Activated naive CD4-positive, alpha-beta T cell treated with anti-CD3 and anti-CD28 coated beads for 36 hours (primary cell): ENCODE measurements at regions not wholly inside any gene's neighbourhood (a gene's known extent, or its start where the extent isn't known, plus 50 kb on each side); places are given as distances from the start of the nearest gene placed in this dataset.

ENCODE experiments used
- CTCF ChIA-PET: fragments of 350-600 bp; sonication (Branson Sonifier 250); formaldehyde crosslinking; loops from one replicate; lab custom pipeline; 2021; ENCODE audit warnings: antibody characterized with exemption; lab: Charles Lee
- DNase-seq: peaks from one replicate; pipeline ENCODE4 v3.0.0-alpha.2; 2020
- H3K27ac Mint-ChIP-seq: one replicate; pipeline ENCODE4 v1.8.0; 2021; ENCODE audit warnings: mild to moderate bottlenecking, mixed read lengths
- H3K27me3 Mint-ChIP-seq: one replicate; pipeline ENCODE4 v1.8.0; 2021; ENCODE audit warnings: low read depth, mixed read lengths
- H3K36me3 Mint-ChIP-seq: one replicate; pipeline ENCODE4 v1.8.0; 2021; ENCODE audit warnings: low read depth, mixed read lengths
- H3K4me1 Mint-ChIP-seq: one replicate; pipeline ENCODE4 v1.8.0; 2021; ENCODE audit warnings: low read depth, mixed read lengths
- H3K4me3 Mint-ChIP-seq: one replicate; pipeline ENCODE4 v1.8.0; 2021; ENCODE audit warnings: mild to moderate bottlenecking, moderate library complexity, mixed read lengths
- H3K9me3 Mint-ChIP-seq: one replicate; pipeline ENCODE4 v1.8.0; 2021; ENCODE audit warnings: mixed read lengths
- intact Hi-C: fragments of 100-400 bp; cut with micrococcal nuclease; formaldehyde crosslinking; loops from one replicate; pipeline ENCODE4 v1.15.1; 2023

GRCh38 chr5:125149110-125149509, 402.7 kb upstream of the ZNF608 start:
- Mint-ChIP-seq H3K4me1 (no peaks in the 10 kb centered on the region), H3K27me3 (no peaks in the 10 kb centered on the region), H3K36me3 (no peaks in the 10 kb centered on the region), H3K9me3 (no peaks in the 10 kb centered on the region), H3K27ac (no peak overlapping the region), H3K4me3 (no peak overlapping the region)
- intact Hi-C loops, result no loop called here
- DNase-seq, result no peak
- CTCF ChIA-PET, result no interaction called here

- intact Hi-C loops, result no loop called here
- H3K36me3 Mint-ChIP-seq, result no peaks in the 10 kb centered on the region
- H3K4me1 Mint-ChIP-seq, result no peaks in the 10 kb centered on the region
- no peak overlapping the region for H3K27ac Mint-ChIP-seq
- CTCF ChIA-PET, result no interaction called here
- H3K27me3 Mint-ChIP-seq, result no peaks in the 10 kb centered on the region
- no peak for DNase-seq
- H3K9me3 Mint-ChIP-seq, result no peaks in the 10 kb centered on the region
- no peak overlapping the region for H3K4me3 Mint-ChIP-seq
Observed at GRCh38 chr5:125149527-125149926, 403.1 kb upstream of the ZNF608 start.

- H3K27ac Mint-ChIP-seq, result no peak overlapping the region
- no peaks in the 10 kb centered on the region for H3K9me3 Mint-ChIP-seq
- H3K4me1 Mint-ChIP-seq, result no peaks in the 10 kb centered on the region
- CTCF ChIA-PET, result no interaction called here
- H3K4me3 Mint-ChIP-seq, result no peak overlapping the region
- H3K36me3 Mint-ChIP-seq, result no peaks in the 10 kb centered on the region
- no peak for DNase-seq
- H3K27me3 Mint-ChIP-seq, result no peaks in the 10 kb centered on the region
- intact Hi-C loops, result no loop called here
Observed at GRCh38 chr5:125150041-125150669, 403.7 kb upstream of the ZNF608 start.

GRCh38 chr5:125151150-125151900, 404.9 kb upstream of the ZNF608 start:
- CTCF ChIA-PET, result no interaction called here
- DNase-seq, result no peak
- no peak overlapping the region for H3K27ac Mint-ChIP-seq
- no peaks in the 10 kb centered on the region for H3K36me3 Mint-ChIP-seq
- no peaks in the 10 kb centered on the region for H3K9me3 Mint-ChIP-seq
- H3K4me3 Mint-ChIP-seq, result no peak overlapping the region
- intact Hi-C loops, result no loop called here
- no peaks in the 10 kb centered on the region for H3K4me1 Mint-ChIP-seq
- no peaks in the 10 kb centered on the region for H3K27me3 Mint-ChIP-seq

GRCh38 chr5:125152044-125152443, 405.6 kb upstream of the ZNF608 start:
- Mint-ChIP-seq H3K36me3 (no peaks in the 10 kb centered on the region), H3K4me3 (no peak overlapping the region), H3K27ac (no peak overlapping the region), H3K27me3 (no peaks in the 10 kb centered on the region), H3K9me3 (no peaks in the 10 kb centered on the region), H3K4me1 (no peaks in the 10 kb centered on the region)
- CTCF ChIA-PET, result no interaction called here
- intact Hi-C loops, result no loop called here
- DNase-seq, result no peak

- CTCF ChIA-PET, result no interaction called here
- no peaks in the 10 kb centered on the region for H3K4me1 Mint-ChIP-seq
- no peaks in the 10 kb centered on the region for H3K36me3 Mint-ChIP-seq
- DNase-seq, result no peak
- no peak overlapping the region for H3K27ac Mint-ChIP-seq
- intact Hi-C loops, result no loop called here
- H3K27me3 Mint-ChIP-seq, result no peaks in the 10 kb centered on the region
- no peak overlapping the region for H3K4me3 Mint-ChIP-seq
- H3K9me3 Mint-ChIP-seq, result no peaks in the 10 kb centered on the region
Observed at GRCh38 chr5:125152461-125153189, 406.2 kb upstream of the ZNF608 start.

GRCh38 chr5:125153231-125153630, 406.8 kb upstream of the ZNF608 start:
- Mint-ChIP-seq H3K27me3 (no peaks in the 10 kb centered on the region), H3K4me3 (no peak overlapping the region), H3K9me3 (no peaks in the 10 kb centered on the region), H3K4me1 (no peaks in the 10 kb centered on the region), H3K27ac (no peak overlapping the region), H3K36me3 (no peaks in the 10 kb centered on the region)
- intact Hi-C loops, result no loop called here
- DNase-seq, result no peak
- CTCF ChIA-PET, result no interaction called here

GRCh38 chr5:125154301-125155110, 408.1 kb upstream of the ZNF608 start:
- intact Hi-C loops, result no loop called here
- no peak overlapping the region for H3K27ac Mint-ChIP-seq
- no peaks in the 10 kb centered on the region for H3K9me3 Mint-ChIP-seq
- no peaks in the 10 kb centered on the region for H3K27me3 Mint-ChIP-seq
- DNase-seq, result no peak
- no peaks in the 10 kb centered on the region for H3K36me3 Mint-ChIP-seq
- CTCF ChIA-PET, result no interaction called here
- no peak overlapping the region for H3K4me3 Mint-ChIP-seq
- no peaks in the 10 kb centered on the region for H3K4me1 Mint-ChIP-seq

- Mint-ChIP-seq H3K4me1 (no peaks in the 10 kb centered on the region), H3K9me3 (peaks cover 25% of the 10 kb centered on the region), H3K4me3 (no peak overlapping the region), H3K36me3 (no peaks in the 10 kb centered on the region), H3K27me3 (no peaks in the 10 kb centered on the region), H3K27ac (no peak overlapping the region)
- CTCF ChIA-PET, result no interaction called here
- no peak for DNase-seq
- intact Hi-C loops, result no loop called here
Observed at GRCh38 chr5:125160787-125161502, 414.5 kb upstream of the ZNF608 start.

- no peak overlapping the region for H3K27ac Mint-ChIP-seq
- no peaks in the 10 kb centered on the region for H3K36me3 Mint-ChIP-seq
- CTCF ChIA-PET, result no interaction called here
- peaks cover 35% of the 10 kb centered on the region for H3K9me3 Mint-ChIP-seq
- no peaks in the 10 kb centered on the region for H3K27me3 Mint-ChIP-seq
- DNase-seq, result no peak
- H3K4me3 Mint-ChIP-seq, result no peak overlapping the region
- intact Hi-C loops, result no loop called here
- no peaks in the 10 kb centered on the region for H3K4me1 Mint-ChIP-seq
Observed at GRCh38 chr5:125162714-125163113, 416.3 kb upstream of the ZNF608 start.

GRCh38 chr5:125169396-125169795, 423.0 kb upstream of the ZNF608 start:
- Mint-ChIP-seq H3K27ac (no peak overlapping the region), H3K9me3 (peaks cover 23% of the 10 kb centered on the region), H3K4me1 (no peaks in the 10 kb centered on the region), H3K4me3 (no peak overlapping the region), H3K27me3 (no peaks in the 10 kb centered on the region), H3K36me3 (no peaks in the 10 kb centered on the region)
- no peak for DNase-seq
- CTCF ChIA-PET, result no interaction called here
- intact Hi-C loops, result no loop called here

- no peaks in the 10 kb centered on the region for H3K36me3 Mint-ChIP-seq
- H3K4me3 Mint-ChIP-seq, result no peak overlapping the region
- H3K4me1 Mint-ChIP-seq, result no peaks in the 10 kb centered on the region
- CTCF ChIA-PET, result no interaction called here
- no peaks in the 10 kb centered on the region for H3K27me3 Mint-ChIP-seq
- peaks cover 4% of the 10 kb centered on the region for H3K9me3 Mint-ChIP-seq
- no peak overlapping the region for H3K27ac Mint-ChIP-seq
- no peak for DNase-seq
- intact Hi-C loops, result no loop called here
Observed at GRCh38 chr5:125171641-125172040, 425.2 kb upstream of the ZNF608 start.
